ENCODE measurements at regions not wholly inside any gene's neighbourhood (a gene's known extent, or its start where the extent isn't known, plus 50 kb on each side); places are given as distances from the start of the nearest gene placed in this dataset.
"Not testable (repeated sequence)": the region's sequence is repeated elsewhere in the genome, so short reads cannot be mapped to it uniquely, and the experiment has no call there.

DNA sequence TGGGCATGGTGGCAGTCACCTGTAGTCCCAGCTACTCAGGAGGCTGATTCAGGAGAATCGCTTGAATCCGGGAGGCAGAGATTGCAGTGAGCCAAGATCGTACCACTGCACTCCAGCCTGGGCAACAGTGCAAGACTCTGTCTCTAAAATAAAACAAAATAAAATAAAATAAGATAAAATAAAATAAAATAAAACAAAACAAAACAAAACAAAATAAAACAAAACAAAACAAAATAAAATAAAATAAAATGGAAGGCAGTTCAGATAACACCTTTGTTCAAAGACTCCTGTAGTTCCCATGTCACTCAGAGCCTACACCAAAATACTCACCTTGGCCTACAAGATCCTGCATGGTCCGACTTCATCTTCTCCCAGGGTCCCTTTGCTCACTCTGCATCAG lies 61.3 kb downstream of the SYF2 start:
- H3K4me3 Mint-ChIP-seq; H3K27ac Mint-ChIP-seq; H3K9me3 Mint-ChIP-seq; H3K4me1 Mint-ChIP-seq; H3K27me3 Mint-ChIP-seq; intact Hi-C loops (cut with micrococcal nuclease); DNase-seq; H3K36me3 Mint-ChIP-seq (ENCODE audit: low read depth): not testable (repeated sequence)

DNA sequence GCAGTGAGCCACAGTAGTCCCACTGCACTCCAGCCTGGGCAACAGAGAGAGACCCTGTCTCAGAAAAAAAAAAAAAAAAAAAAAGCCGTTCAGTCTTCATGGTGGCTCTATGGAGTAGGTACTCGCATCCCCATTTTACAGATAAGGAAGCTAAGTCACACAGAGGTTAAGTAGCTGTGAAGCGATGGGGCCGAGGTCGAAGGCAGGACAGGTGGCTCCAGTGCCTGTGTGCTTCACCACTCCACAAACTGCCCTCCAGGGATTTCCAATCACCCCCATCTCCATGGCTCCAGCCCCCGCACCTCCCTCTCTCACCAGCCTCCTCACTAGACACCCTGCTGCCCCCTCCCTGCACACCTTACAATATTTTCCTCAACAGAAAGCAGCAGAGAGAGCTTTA lies 61.9 kb downstream of the SYF2 start:
- H3K27ac Mint-ChIP-seq, result no peak overlapping the region
- peaks cover 4% of the 10 kb centered on the region for H3K27me3 Mint-ChIP-seq
- intact Hi-C loops (cut with micrococcal nuclease), result no loop called here
- no peaks in the 10 kb centered on the region for H3K9me3 Mint-ChIP-seq
- no peak for DNase-seq
- no peaks in the 10 kb centered on the region for H3K4me1 Mint-ChIP-seq
- no peak overlapping the region for H3K4me3 Mint-ChIP-seq
- no peaks in the 10 kb centered on the region for H3K36me3 Mint-ChIP-seq (ENCODE audit: low read depth)

DNA sequence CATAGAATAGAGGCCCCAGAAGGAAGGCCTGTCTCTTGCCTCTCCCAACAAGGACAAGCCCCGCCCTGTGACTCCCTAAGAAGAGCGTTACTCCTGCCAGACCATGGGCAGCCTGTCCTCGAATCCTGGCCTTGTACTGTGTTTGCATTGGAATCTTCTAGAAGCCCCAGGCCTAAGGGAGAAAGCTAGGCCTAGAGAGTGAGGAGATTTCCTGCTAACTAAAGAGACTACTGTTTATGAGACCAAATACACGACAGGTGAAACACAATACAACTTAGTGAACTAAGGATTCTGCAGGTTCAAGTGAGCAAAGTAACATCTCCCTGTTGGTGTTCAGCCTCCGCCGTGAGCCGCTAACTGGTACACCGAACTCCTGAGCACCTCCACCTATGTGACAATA lies 62.7 kb downstream of the SYF2 start:
- intact Hi-C loops (cut with micrococcal nuclease), result no loop called here
- Mint-ChIP-seq H3K4me3 (no peak overlapping the region), H3K36me3 (ENCODE audit: low read depth) (no peaks in the 10 kb centered on the region), H3K27me3 (peaks cover 7% of the 10 kb centered on the region), H3K9me3 (no peaks in the 10 kb centered on the region), H3K27ac (no peak overlapping the region), H3K4me1 (no peaks in the 10 kb centered on the region)
- DNase-seq, result no peak

DNA sequence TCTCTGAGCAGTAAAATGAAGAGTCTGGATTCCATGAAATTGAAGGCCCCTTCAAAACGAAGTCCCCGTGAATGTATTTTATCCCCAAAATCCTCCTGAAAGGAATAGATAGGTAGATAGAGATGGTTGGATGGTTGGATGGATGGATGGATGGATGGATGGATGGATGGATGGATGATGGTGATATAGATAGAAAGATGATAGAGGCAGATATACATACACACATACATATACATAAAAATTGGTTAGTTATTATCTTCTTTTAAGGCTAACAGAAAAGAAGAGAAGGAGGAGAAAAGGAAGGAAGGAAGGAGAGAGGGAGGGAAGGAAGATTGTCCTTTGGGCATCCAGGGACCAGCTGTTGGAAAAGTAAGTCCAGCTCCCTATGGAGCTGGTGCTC lies 63.1 kb downstream of the SYF2 start:
- Mint-ChIP-seq H3K4me1 (no peaks in the 10 kb centered on the region), H3K9me3 (no peaks in the 10 kb centered on the region), H3K36me3 (ENCODE audit: low read depth) (no peaks in the 10 kb centered on the region), H3K4me3 (no peak overlapping the region), H3K27me3 (peaks cover 9% of the 10 kb centered on the region), H3K27ac (no peak overlapping the region)
- no peak for DNase-seq
- intact Hi-C loops (cut with micrococcal nuclease), result no loop called here

DNA sequence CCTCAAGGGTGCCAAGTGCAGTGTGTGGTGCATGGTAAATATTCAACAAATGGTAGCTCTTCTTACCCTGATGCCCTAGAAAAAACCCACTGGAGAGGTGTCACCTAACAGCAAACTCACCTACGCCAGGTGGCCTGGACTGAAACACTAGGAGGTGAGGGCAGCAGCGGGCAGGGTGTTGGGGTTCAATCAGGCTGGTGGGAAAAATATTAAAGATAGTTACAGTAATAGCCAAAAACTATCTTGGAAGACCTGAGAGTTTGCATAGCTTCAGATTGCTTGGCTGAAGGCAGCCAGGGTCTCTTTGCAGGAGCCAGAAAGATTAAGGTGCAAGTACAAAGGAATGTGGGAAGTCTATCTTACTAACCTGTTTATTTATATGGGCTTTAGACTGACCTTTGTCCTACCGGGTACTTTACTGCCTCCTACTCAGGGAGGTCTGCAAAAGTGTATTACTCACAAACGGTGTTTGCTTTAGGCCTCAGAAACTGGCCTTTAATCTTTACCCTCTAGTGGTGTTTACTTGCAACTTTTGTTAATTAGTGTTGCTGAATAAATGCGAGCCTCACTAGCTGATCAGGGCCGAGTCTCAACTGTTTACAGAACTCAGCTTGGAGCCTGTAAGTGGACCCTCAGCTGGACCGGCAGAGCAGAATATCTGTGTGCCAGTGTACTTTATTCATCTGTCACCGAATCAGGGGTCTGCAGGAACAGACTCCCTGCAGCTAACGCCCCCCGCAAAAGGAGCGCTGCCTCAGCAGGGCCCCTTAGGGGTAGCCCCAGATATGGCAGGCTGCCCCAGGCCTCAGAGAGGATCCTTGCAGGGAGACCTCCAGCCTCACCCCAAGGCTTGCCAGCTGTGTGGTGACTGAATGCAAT lies 63.9 kb downstream of the SYF2 start:
- Mint-ChIP-seq H3K27ac (no peak overlapping the region), H3K36me3 (ENCODE audit: low read depth) (no peaks in the 10 kb centered on the region), H3K4me3 (no peak overlapping the region), H3K4me1 (no peaks in the 10 kb centered on the region), H3K27me3 (peaks cover 10% of the 10 kb centered on the region), H3K9me3 (no peaks in the 10 kb centered on the region)
- intact Hi-C loops (cut with micrococcal nuclease), result no loop called here
- DNase-seq, result no peak

DNA sequence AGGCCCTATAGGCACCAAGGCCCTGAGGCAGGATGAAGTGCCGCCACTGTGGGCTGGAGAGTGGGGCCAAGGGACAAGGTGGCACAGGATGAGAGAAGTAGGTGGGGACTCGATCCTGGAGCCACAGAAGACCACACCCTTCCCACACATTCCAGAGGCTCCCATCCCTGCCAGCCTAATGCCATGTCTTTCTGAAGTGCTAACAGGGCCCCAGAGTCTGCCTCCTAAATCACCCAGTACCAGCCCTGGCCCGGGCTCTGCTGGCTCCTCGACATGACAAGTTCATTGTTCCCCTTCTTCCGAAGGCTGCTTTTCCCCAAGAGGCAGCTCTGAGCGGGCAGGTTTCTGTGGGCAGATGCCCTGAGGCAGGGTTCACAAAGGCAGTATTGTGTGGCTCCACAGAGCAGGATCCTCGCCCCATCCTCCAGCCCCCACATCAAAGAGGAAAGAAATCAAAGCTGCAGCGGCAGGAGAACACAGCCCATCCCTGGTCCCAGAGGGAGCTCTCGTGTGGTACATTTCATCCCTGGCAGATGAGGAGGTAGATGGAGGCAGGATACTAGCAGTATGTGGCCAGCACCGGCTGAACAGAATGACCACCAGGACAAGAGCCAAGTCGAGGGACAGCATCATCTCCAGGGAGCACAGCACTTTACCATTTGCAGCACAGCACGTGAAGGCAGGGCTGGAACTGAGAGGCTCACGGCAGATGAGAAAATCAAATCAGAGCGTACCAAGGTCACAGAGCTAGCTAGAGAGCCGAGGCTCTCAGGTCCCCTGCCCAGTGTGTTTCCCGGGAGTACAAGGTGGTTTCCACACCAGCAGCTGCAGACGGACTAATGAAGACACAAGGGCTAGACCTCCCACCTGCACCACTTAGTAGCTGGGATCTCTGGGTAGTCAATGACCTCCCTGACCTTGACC lies 64.8 kb downstream of the SYF2 start:
- intact Hi-C loops (cut with micrococcal nuclease), result no loop called here
- peaks cover 12% of the 10 kb centered on the region for H3K27me3 Mint-ChIP-seq
- H3K27ac Mint-ChIP-seq, result no peak overlapping the region
- DNase-seq, result no peak
- no peaks in the 10 kb centered on the region for H3K9me3 Mint-ChIP-seq
- H3K4me3 Mint-ChIP-seq, result no peak overlapping the region
- no peaks in the 10 kb centered on the region for H3K4me1 Mint-ChIP-seq
- no peaks in the 10 kb centered on the region for H3K36me3 Mint-ChIP-seq (ENCODE audit: low read depth)

DNA sequence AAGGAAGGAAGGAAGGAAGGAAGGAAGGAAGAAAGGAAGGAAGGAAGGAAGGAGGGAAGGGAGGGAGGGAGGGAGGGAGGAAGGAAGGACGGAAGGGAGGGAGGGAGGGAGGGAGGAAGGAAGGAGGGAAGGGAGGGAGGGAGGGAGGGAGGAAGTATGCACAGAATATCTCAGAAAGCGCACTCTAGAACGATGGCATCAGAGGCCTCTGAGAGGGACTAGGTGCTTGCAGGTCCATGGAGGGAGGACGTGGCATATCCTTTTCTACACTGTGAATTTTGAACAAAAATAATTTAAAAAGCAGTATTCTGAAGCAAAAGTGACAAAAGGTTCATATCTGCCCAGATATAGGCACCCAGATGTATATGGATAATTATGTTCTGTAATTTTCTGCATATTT lies 65.5 kb downstream of the SYF2 start:
- Mint-ChIP-seq H3K4me1 (no peaks in the 10 kb centered on the region), H3K36me3 (ENCODE audit: low read depth) (no peaks in the 10 kb centered on the region), H3K9me3 (no peaks in the 10 kb centered on the region), H3K27me3 (peaks cover 18% of the 10 kb centered on the region), H3K27ac (no peak overlapping the region), H3K4me3 (no peak overlapping the region)
- intact Hi-C loops (cut with micrococcal nuclease), result no loop called here
- DNase-seq, result no peak

DNA sequence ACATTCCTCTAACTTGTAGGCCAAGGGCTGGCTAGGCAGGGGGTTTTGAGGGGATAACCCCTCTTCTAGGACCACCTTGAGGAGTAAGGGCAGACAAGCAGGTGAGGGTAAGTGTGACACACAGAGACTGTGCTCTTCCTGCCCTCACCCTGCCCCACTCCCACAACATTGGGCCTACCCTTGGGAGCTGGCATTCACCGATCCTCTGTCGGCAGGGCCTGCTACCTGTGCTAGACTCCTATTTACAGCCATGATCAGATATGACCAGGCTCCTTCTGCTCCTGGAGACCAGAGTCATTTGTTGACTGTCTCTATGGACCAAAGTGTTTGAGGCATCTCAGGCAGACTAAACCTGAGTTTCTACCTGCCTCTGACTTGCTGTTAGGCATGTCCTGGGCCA lies 68.3 kb downstream of the SYF2 start:
- Mint-ChIP-seq H3K27ac (no peak overlapping the region), H3K4me1 (no peaks in the 10 kb centered on the region), H3K9me3 (no peaks in the 10 kb centered on the region), H3K36me3 (ENCODE audit: low read depth) (no peaks in the 10 kb centered on the region), H3K4me3 (no peak overlapping the region), H3K27me3 (peaks cover 36% of the 10 kb centered on the region)
- no peak for DNase-seq
- intact Hi-C loops (cut with micrococcal nuclease), result no loop called here

DNA sequence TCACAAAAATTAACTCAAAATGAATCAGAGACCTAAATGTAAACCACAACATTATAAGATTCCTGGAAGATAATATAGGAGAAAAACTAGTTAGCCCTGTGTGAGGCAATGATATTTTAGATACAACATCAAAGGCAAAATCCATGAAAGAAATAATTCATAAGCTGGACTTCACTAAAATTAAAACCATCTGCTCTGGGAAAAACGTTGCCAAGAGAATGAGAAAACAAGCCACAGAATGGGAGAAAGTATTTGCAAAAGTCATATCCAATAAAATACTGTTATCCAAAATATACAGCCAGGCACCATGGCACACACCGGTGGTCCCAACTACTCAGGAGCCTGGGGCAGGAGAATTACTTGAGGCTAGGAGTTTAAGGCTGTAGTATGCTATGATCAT lies 70.3 kb downstream of the SYF2 start:
- Mint-ChIP-seq H3K4me1 (no peaks in the 10 kb centered on the region), H3K4me3 (no peak overlapping the region), H3K27me3 (peaks cover 47% of the 10 kb centered on the region), H3K36me3 (ENCODE audit: low read depth) (no peaks in the 10 kb centered on the region), H3K9me3 (no peaks in the 10 kb centered on the region), H3K27ac (no peak overlapping the region)
- DNase-seq, result no peak
- intact Hi-C loops (cut with micrococcal nuclease), result no loop called here

DNA sequence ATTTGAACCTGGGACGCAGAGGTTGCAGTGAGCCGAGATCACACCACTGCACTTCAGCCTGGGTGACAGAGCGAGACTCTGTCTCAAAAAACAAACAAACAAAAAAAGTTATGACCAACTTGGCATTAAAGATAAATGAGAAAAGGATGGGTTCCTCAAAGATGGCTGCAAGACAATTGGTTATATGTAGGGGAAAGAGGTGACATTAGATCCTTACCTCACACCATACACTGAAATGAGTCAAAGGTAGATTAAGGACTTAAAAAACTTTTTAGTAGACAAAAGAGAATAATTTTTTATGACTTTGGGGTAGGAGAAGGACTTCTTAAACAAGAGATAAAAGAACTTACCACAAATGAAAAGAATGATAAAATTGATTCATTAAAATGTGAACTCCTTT lies 74.5 kb downstream of the SYF2 start:
- Mint-ChIP-seq H3K9me3 (no peaks in the 10 kb centered on the region), H3K27ac (no peak overlapping the region), H3K4me3 (no peak overlapping the region), H3K4me1 (no peaks in the 10 kb centered on the region), H3K36me3 (ENCODE audit: low read depth) (no peaks in the 10 kb centered on the region), H3K27me3 (peaks cover 63% of the 10 kb centered on the region)
- no peak for DNase-seq
- intact Hi-C loops (cut with micrococcal nuclease), result no loop called here

DNA sequence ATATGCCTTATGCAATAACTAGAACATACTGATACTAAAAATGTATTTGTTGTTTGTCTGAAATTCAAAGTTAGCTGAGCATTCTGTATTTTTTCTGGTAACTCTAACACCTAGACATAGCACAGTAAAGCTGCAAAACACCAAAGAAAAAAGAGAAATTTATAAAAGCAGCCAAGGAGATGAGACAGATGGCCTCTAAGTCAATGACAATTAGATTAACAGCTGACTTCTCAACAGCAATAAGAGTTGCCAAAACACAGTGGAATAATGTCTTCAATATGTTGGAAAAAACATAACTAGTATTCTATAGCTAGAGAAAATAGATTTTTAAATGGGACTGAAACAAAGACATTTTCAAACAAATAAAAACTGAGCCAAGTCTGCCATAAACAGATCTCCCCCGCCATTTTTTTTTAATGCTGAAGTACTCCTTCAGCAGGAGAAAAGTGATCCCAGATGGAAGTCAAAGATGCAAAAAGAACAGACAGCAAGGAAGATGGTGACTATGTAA lies 81.3 kb downstream of the SYF2 start:
- Mint-ChIP-seq H3K4me1 (peaks cover 2% of the 10 kb centered on the region), H3K4me3 (no peak overlapping the region)

DNA sequence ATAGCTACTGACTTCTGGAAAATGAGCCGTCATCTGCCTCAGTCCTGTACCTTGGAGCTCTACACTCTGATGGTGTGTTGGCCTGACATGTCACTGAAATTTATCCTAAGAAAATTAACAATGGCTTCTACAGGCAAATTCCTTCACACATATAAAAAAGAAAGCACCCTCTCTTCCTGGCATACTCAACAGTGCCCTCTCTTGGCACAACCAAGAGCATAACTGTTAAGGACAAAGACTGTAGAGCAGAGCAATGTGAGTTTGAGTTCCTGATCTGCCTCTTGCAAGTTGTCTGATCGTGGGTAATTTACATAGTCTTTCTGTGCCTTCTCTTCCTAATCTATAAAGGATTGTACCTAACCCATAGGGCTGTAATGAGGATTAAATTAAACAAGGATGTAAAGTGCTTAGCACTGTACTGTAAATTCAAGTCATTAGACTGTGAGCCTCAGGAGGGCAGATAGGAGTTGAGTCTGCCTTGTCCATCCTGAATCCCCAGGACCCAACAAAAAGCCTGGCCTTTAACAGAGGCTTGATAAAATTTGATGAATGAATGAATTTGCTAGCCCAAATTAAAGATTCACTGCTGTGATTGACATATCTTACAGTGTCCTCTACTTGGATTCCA lies 83.5 kb downstream of the SYF2 start:
- Mint-ChIP-seq H3K27ac (no peak overlapping the region), H3K27me3 (peaks cover 44% of the 10 kb centered on the region), H3K36me3 (ENCODE audit: low read depth) (no peaks in the 10 kb centered on the region), H3K4me1 (peaks cover 2% of the 10 kb centered on the region), H3K9me3 (no peaks in the 10 kb centered on the region), H3K4me3 (no peak overlapping the region)
- intact Hi-C loops (cut with micrococcal nuclease), result loop anchor here (2.0 kb wide), 1 partner anchor 300 kb away; no protein-coding TSS in a partner anchor
- peak; percentile 83 for DNase-seq

More for the DNA sequence above, 81.3 kb downstream of the SYF2 start:
- intact Hi-C loops (cut with micrococcal nuclease), result no loop called here
- Mint-ChIP-seq H3K9me3 (no peaks in the 10 kb centered on the region), H3K36me3 (ENCODE audit: low read depth) (no peaks in the 10 kb centered on the region), H3K27me3 (peaks cover 58% of the 10 kb centered on the region), H3K27ac (no peak overlapping the region)
- DNase-seq, result no peak

DNA sequence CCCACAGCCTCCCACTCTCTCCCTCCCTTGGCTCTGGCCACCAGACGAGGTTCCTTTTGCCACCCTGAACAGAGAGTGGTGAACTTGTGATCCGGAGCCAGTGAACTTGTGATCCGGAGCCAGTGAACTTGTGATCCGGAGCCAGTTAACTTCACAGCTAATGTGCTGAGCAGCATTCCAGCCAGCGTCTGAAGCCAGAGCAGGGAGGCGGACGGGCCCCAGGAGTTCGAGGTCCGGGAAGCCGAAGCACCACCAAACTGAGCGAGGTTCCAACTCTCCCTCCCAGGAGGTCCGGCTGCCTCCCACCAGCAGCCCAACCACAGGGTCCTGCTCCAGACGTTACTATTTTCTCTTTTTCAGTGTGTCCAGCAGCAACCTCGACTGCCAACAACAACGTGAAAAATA lies 85.8 kb downstream of the SYF2 start:
- no peaks in the 10 kb centered on the region for H3K36me3 Mint-ChIP-seq (ENCODE audit: low read depth)
- no peak overlapping the region for H3K27ac Mint-ChIP-seq
- H3K4me1 Mint-ChIP-seq, result peaks cover 2% of the 10 kb centered on the region
- no peaks in the 10 kb centered on the region for H3K9me3 Mint-ChIP-seq
- DNase-seq, result no peak
- H3K4me3 Mint-ChIP-seq, result no peak overlapping the region
- intact Hi-C loops (cut with micrococcal nuclease), result no loop called here
- H3K27me3 Mint-ChIP-seq, result peaks cover 47% of the 10 kb centered on the region

Measured in activated CD4-positive, alpha-beta T cell treated with anti-CD3 and anti-CD28 coated beads, Interleukin-2, amount 10 ng/mL, durations not matched to agents 24 days and 14 days (primary cell).